CD4-positive, alpha-beta T cell treated with Interleukin-1 beta for 1 hour (primary cell): ENCODE measurements at regions not wholly inside any gene's neighbourhood (a gene's known extent, or its start where the extent isn't known, plus 50 kb on each side); places are given as distances from the start of the nearest gene placed in this dataset.
"Not testable (repeated sequence)": the region's sequence is repeated elsewhere in the genome, so short reads cannot be mapped to it uniquely, and the experiment has no call there.

ENCODE experiments used
- DNase-seq, 2 donors: peaks; one replicate each; pipeline ENCODE4 v3.0.0-alpha.2; 2020 to 2022

- no peak for DNase-seq
Measured at GRCh38 chrX:118216087-118216486, 99.5 kb upstream of the KLHL13 start.

GRCh38 chrX:118216509-118216908, 99.9 kb upstream of the KLHL13 start:
- DNase-seq: no peak

- DNase-seq: no peak
Measured at GRCh38 chrX:118218079-118218478, 101.5 kb upstream of the KLHL13 start.

GRCh38 chrX:118218940-118219339, 102.3 kb upstream of the KLHL13 start:
- DNase-seq: no peak

GRCh38 chrX:118219866-118220265, 103.3 kb upstream of the KLHL13 start:
- no peak for DNase-seq

GRCh38 chrX:118220509-118220908, 103.9 kb upstream of the KLHL13 start:
- DNase-seq: no peak

GRCh38 chrX:118221270-118221669, 104.7 kb upstream of the KLHL13 start:
- DNase-seq: no peak

- DNase-seq: no peak
Measured at GRCh38 chrX:118221733-118222132, 105.1 kb upstream of the KLHL13 start.

- no peak for DNase-seq
Measured at GRCh38 chrX:118222421-118222820, 105.8 kb upstream of the KLHL13 start.

GRCh38 chrX:118225711-118226428, 109.3 kb upstream of the KLHL13 start:
- DNase-seq: no peak

GRCh38 chrX:118228041-118228440, 111.4 kb upstream of the KLHL13 start:
- no peak for DNase-seq

- no peak for DNase-seq
Measured at GRCh38 chrX:118228456-118228855, 111.8 kb upstream of the KLHL13 start.

GRCh38 chrX:118231464-118231863, 114.4 kb upstream of the WDR44 start:
- DNase-seq: no peak

- no peak for DNase-seq
Measured at GRCh38 chrX:118239178-118239870, 106.6 kb upstream of the WDR44 start.

- DNase-seq: no peak
Measured at GRCh38 chrX:118239913-118240698, 105.8 kb upstream of the WDR44 start.

GRCh38 chrX:118246961-118247360, 98.9 kb upstream of the WDR44 start:
- not testable (repeated sequence) for DNase-seq

- DNase-seq: no peak
Measured at GRCh38 chrX:118249146-118249545, 96.8 kb upstream of the WDR44 start.

- no peak for DNase-seq
Measured at GRCh38 chrX:118250445-118250844, 95.5 kb upstream of the WDR44 start.

GRCh38 chrX:118251271-118251670, 94.6 kb upstream of the WDR44 start:
- DNase-seq: no peak

- no peak for DNase-seq
Measured at GRCh38 chrX:118252967-118253366, 92.9 kb upstream of the WDR44 start.

- peak; percentile 7 to 19 for DNase-seq
Measured at GRCh38 chrX:118254611-118255010, 91.3 kb upstream of the WDR44 start.

GRCh38 chrX:118255921-118256320, 90.0 kb upstream of the WDR44 start:
- no peak for DNase-seq

- DNase-seq: no peak
Measured at GRCh38 chrX:118257781-118258180, 88.1 kb upstream of the WDR44 start.

- no peak for DNase-seq
Measured at GRCh38 chrX:118259213-118259612, 86.7 kb upstream of the WDR44 start.
